ENCODE measurements at regions not wholly inside any gene's neighbourhood (a gene's known extent, or its start where the extent isn't known, plus 50 kb on each side); places are given as distances from the start of the nearest gene placed in this dataset.

- TF ChIP-seq, protein P1, sequence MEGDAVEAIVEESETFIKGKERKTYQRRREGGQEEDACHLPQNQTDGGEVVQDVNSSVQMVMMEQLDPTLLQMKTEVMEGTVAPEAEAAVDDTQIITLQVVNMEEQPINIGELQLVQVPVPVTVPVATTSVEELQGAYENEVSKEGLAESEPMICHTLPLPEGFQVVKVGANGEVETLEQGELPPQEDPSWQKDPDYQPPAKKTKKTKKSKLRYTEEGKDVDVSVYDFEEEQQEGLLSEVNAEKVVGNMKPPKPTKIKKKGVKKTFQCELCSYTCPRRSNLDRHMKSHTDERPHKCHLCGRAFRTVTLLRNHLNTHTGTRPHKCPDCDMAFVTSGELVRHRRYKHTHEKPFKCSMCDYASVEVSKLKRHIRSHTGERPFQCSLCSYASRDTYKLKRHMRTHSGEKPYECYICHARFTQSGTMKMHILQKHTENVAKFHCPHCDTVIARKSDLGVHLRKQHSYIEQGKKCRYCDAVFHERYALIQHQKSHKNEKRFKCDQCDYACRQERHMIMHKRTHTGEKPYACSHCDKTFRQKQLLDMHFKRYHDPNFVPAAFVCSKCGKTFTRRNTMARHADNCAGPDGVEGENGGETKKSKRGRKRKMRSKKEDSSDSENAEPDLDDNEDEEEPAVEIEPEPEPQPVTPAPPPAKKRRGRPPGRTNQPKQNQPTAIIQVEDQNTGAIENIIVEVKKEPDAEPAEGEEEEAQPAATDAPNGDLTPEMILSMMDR (conservative IDR thresholded peaks at IDR 0.05; ENCODE audit: low read depth in 2 of 2): no peak
- TF ChIP-seq EZH2phosphoT487 (IDR thresholded peaks at IDR 0.05; ENCODE audit: unreplicated experiment): no peak
- no peak for TF ChIP-seq REST (IDR thresholded peaks at IDR 0.05; ENCODE audit: unreplicated experiment)
- TF ChIP-seq EZH2 (IDR thresholded peaks at IDR 0.05; ENCODE audit: low read depth, unreplicated experiment): no peak
- TF ChIP-seq POLR2AphosphoS5 (IDR thresholded peaks at IDR 0.05; ENCODE audit: low read depth): no peak
- TF ChIP-seq ZNF114 (CRISPR knock-in tag; IDR thresholded peaks at IDR 0.05): no peak
- TF ChIP-seq, protein P2, sequence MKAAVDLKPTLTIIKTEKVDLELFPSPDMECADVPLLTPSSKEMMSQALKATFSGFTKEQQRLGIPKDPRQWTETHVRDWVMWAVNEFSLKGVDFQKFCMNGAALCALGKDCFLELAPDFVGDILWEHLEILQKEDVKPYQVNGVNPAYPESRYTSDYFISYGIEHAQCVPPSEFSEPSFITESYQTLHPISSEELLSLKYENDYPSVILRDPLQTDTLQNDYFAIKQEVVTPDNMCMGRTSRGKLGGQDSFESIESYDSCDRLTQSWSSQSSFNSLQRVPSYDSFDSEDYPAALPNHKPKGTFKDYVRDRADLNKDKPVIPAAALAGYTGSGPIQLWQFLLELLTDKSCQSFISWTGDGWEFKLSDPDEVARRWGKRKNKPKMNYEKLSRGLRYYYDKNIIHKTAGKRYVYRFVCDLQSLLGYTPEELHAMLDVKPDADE (IDR thresholded peaks at IDR 0.05): no peak
- no peak for TF ChIP-seq STAT1 (IDR thresholded peaks at IDR 0.05; ENCODE audit: unreplicated experiment)
These were observed 1068.1 kb upstream of the PCDH20 start for GRCh38 chr13:62483774-62484173.

Data from GM23338 (cell line).